ENCODE measurements at regions not wholly inside any gene's neighbourhood (a gene's known extent, or its start where the extent isn't known, plus 50 kb on each side); places are given as distances from the start of the nearest gene placed in this dataset.

DNA sequence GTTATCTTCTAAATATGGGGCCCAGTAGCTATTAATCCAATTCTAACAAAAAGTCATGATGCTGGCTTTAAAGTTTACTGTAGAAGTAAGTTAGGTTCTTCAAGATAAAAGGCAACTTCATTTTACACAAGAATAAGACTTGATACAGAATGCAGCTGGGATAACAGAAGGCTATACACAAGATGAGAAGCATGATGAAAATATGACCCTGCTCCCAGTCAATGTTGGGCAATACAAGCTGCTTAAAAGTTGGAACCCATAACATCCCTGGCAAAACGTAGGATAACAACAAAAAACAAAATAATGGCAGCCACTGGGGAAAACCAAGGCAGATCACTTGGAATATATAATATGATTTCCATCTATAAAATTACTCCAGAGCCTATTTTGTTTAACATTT, 87.6 kb upstream of the RSPO3 start:
- TF ChIP-seq EP300 (IDR thresholded peaks at IDR 0.05; ENCODE audit: borderline replicate concordance in 1 of 2, control insufficient read depth in 1 of 2, low read depth in 2 of 2, low read length in 2 of 2) (no peak), E4F1 (IDR thresholded peaks at IDR 0.05; ENCODE audit: borderline replicate concordance, partially characterized antibody) (no peak), KLF5 (IDR thresholded peaks at IDR 0.05; ENCODE audit: partially characterized antibody) (no peak)
- TF ChIP-seq, protein P1, sequence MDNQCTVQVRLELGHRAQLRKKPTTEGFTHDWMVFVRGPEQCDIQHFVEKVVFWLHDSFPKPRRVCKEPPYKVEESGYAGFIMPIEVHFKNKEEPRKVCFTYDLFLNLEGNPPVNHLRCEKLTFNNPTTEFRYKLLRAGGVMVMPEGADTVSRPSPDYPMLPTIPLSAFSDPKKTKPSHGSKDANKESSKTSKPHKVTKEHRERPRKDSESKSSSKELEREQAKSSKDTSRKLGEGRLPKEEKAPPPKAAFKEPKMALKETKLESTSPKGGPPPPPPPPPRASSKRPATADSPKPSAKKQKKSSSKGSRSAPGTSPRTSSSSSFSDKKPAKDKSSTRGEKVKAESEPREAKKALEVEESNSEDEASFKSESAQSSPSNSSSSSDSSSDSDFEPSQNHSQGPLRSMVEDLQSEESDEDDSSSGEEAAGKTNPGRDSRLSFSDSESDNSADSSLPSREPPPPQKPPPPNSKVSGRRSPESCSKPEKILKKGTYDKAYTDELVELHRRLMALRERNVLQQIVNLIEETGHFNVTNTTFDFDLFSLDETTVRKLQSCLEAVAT (IDR thresholded peaks at IDR 0.05): no peak
- intact Hi-C loops (cut with micrococcal nuclease; ENCODE audit: unreplicated experiment): no loop called here
- ChIA-PET CTCF (interaction anchor here (0.5 kb wide), 1 partner anchor 212 kb away, joined by 4 read pairs; no protein-coding TSS in a partner anchor), POLR2A (no interaction called here), RAD21 (ENCODE audit: unreplicated experiment) (no interaction called here), SMC1A (ENCODE audit: uncharacterized antibody, unreplicated experiment) (no interaction called here)
- FAIRE-seq (no peak), DNase-seq (ENCODE audit: low read depth, low spot score) (no peak), ATAC-seq (no peak)
- no peak overlapping the region for H3K4me3 ChIP-seq
- in situ Hi-C loops (cut with MboI): no loop called here
- no peaks in the 10 kb centered on the region for H3K4me1 ChIP-seq (ENCODE audit: control insufficient read depth, insufficient read depth, low read length)
- BruUV-seq (replicated peaks): no TSS peak
- 0% methylated on average over 1 of the region's 1 CpG for WGBS (ENCODE audit: insufficient coverage, insufficient replicate concordance, low lambda C conversion rate, missing lambda C conversion rate)
- no peaks in the 10 kb centered on the region for H3K79me2 ChIP-seq (ENCODE audit: control insufficient read depth, insufficient read depth, low read length)
- H4K20me1 ChIP-seq (ENCODE audit: control insufficient read depth, insufficient read depth): no peaks in the 10 kb centered on the region
- H3K27me3 ChIP-seq (replicated peaks in 1 of 2; ENCODE audit: control insufficient read depth in 2 of 2, insufficient read depth in 2 of 2, low read length in 1 of 2): no peaks in the 10 kb centered on the region
- no peak overlapping the region for H3K4me2 ChIP-seq (ENCODE audit: control insufficient read depth, insufficient read depth)
- H3K27ac ChIP-seq (ENCODE audit: control insufficient read depth, insufficient read depth): no peak overlapping the region
- H3K9me3 ChIP-seq (replicated peaks; ENCODE audit: control insufficient read depth, insufficient read depth, low read length): no peaks in the 10 kb centered on the region
- H2AFZ ChIP-seq (ENCODE audit: control insufficient read depth, low read depth, low read length): no peak overlapping the region
- no peak overlapping the region for H3K9ac ChIP-seq (ENCODE audit: control insufficient read depth, insufficient read depth, low read length)
- no peaks in the 10 kb centered on the region for H3K36me3 ChIP-seq (ENCODE audit: control insufficient read depth in 2 of 2, insufficient read depth in 2 of 2, low read length in 1 of 2)

All from GM12878 (cell line).